WERI-Rb-1 (cell line): ENCODE measurements at regions not wholly inside any gene's neighbourhood (a gene's known extent, or its start where the extent isn't known, plus 50 kb on each side); places are given as distances from the start of the nearest gene placed in this dataset.

Experiments
- DNase-seq: peaks from one replicate; pipeline ENCODE4 v3.0.0-alpha.2; 2020
- H3K27ac ChIP-seq: fragments of 250-450 bp; sonication (Bioruptor Pico); 2 replicates; pipeline ENCODE4 v1.5.1; 2020; ENCODE audit warnings: mild to moderate bottlenecking, moderate library complexity
- H3K27me3 ChIP-seq: fragments of 250-450 bp; sonication (Bioruptor Pico); 2 replicates; pipeline ENCODE4 v1.5.1; 2021; ENCODE audit warnings: mild to moderate bottlenecking, low read depth, moderate library complexity; ENCODE audit not compliant: insufficient read depth, severe bottlenecking
- H3K36me3 ChIP-seq: fragments of 250-450 bp; sonication (Bioruptor Pico); 2 replicates; pipeline ENCODE4 v1.5.1; 2020; ENCODE audit warnings: mild to moderate bottlenecking, moderate library complexity
- H3K4me3 ChIP-seq: 2 replicates; pipeline ENCODE4 v1.5.1; 2011; ENCODE audit warnings: low read depth, mild to moderate bottlenecking, control low read depth, low read length
- H3K9me3 ChIP-seq: fragments of 250-450 bp; sonication (Bioruptor Pico); 2 replicates; pipeline ENCODE4 v1.5.1; 2021; ENCODE audit warnings: mild to moderate bottlenecking, moderate library complexity; ENCODE audit not compliant: severe bottlenecking
- CTCF ChIP-seq: IDR thresholded peaks from 2 replicates; pipeline ENCODE4 v1.5.1; 2011; ENCODE audit warnings: low read depth, mild to moderate bottlenecking, control low read depth, inconsistent platforms, low read length

- H3K27ac ChIP-seq, result no peak overlapping the region
- no peak for TF ChIP-seq CTCF
- no peak for DNase-seq
- no peaks in the 10 kb centered on the region for H3K36me3 ChIP-seq
- no peaks in the 10 kb centered on the region for H3K9me3 ChIP-seq
- peaks cover 23% of the 10 kb centered on the region for H3K27me3 ChIP-seq
- no peak overlapping the region for H3K4me3 ChIP-seq
Observed at GRCh38 chr3:152205097-152205593, 63.6 kb upstream of the MBNL1 start.

DNA sequence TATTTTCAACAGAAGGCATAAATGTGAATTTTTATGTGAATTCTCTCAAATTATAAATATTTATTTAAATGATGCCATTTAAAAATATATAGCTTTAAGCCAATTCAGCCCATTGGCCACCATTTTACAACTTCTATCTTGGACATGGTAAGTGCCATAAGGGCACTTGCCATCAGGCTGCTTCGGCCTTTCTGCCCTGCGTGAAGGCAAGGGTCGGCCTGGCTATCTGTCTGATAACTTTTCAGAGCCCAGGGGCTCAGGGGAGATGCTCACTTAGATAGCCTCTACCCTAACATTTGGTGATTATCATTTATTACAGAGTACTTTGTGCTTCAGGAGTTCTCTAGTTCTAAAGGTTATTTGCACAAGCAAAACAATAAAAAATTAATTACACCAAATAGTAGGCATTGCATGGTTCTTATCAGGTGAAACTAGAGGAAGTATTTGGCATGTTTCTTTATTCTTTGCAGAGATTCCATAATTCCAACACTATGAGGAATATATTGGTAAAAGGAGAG, 62.4 kb upstream of the MBNL1 start:
- H3K9me3 ChIP-seq, result no peaks in the 10 kb centered on the region
- H3K27me3 ChIP-seq, result peaks cover 23% of the 10 kb centered on the region
- TF ChIP-seq CTCF, result no peak
- H3K4me3 ChIP-seq, result no peak overlapping the region
- H3K36me3 ChIP-seq, result no peaks in the 10 kb centered on the region
- DNase-seq, result no peak
- no peak overlapping the region for H3K27ac ChIP-seq

DNA sequence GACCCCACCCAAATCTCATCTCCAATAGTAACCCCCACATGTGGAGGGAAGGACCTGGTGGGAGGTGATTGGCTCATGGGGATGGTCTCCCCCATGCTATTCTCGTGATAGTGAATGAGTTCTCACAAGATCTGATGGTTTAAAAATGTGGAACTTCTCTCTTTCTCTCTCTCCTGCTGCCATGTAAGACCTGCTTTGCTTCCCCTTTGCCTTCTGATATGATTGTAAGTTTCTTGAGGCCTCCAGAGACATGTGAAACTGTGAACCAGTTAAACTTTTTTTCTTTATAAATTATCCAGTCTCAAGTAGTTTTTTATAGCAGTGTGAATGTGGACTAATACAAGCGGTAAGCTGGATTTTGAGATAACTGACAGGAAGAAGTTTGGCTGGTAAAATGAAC, 60.3 kb upstream of the MBNL1 start:
- DNase-seq, result no peak
- Histone ChIP-seq H3K36me3 (no peaks in the 10 kb centered on the region), H3K27ac (no peak overlapping the region), H3K9me3 (no peaks in the 10 kb centered on the region), H3K4me3 (no peak overlapping the region), H3K27me3 (peaks cover 26% of the 10 kb centered on the region)
- TF ChIP-seq CTCF, result no peak

DNA sequence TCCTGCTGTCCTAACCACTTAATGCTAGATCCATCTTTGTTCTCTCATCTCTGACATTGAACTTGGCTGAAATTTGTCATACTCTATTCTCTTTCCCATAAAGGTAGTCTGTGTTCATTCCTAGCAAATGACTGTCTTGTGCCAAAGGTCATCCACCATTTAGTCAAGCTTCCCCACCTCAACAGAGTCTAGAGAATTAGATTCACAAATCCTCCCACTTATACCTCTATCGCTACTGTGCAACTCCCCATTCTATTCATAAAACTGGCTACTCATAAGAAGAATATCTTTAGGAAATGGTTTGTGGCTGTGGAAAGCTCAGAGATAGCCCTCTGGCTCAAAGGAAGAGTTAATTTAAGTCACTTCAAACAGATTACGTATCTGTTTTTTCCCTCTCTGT, 59.7 kb upstream of the MBNL1 start:
- Histone ChIP-seq H3K27me3 (peaks cover 26% of the 10 kb centered on the region), H3K36me3 (no peaks in the 10 kb centered on the region), H3K4me3 (no peak overlapping the region), H3K27ac (no peak overlapping the region), H3K9me3 (no peaks in the 10 kb centered on the region)
- no peak for TF ChIP-seq CTCF
- DNase-seq, result no peak

DNA sequence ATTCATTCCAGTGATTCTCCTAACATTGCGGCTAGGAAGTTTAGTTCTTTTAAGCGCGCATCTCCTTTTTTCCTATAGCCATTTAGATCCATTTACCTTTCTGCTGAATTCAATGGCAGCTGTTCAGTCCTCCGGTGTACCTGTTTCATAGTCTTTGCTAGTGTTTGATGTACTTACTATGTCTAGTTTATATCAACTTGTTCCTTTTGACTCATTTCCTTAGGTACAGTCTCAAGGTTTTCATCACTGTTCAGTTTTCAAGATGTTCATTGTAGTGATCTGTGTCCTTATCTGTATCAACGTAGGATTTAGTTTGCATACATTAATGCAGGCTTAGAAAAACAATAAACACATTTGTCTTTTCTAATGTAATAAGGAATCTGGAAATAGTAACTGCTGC, 59.0 kb upstream of the MBNL1 start:
- Histone ChIP-seq H3K36me3 (no peaks in the 10 kb centered on the region), H3K27ac (no peak overlapping the region), H3K9me3 (no peaks in the 10 kb centered on the region), H3K4me3 (no peak overlapping the region), H3K27me3 (peaks cover 26% of the 10 kb centered on the region)
- DNase-seq, result no peak
- TF ChIP-seq CTCF, result no peak

DNA sequence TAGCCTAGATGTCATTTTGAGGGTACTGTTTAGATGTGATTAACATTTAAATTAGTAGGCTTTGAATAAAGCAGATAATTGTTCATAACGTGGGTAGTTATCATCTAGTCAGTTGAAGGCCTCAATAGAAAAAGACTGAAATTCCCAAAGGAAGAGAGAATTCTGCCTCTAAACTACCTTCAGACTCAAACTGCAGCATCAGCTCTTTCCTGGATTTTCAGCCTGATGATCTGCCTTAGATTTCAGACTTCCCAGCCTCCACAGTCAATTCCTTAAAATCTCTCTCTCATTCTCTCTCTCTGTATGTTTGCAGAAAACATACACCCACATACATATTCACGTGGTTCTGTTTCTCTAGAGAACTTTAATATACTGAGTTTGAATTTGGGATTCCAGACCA, 58.0 kb upstream of the MBNL1 start:
- H3K27ac ChIP-seq, result no peak overlapping the region
- no peak overlapping the region for H3K4me3 ChIP-seq
- no peak for DNase-seq
- no peaks in the 10 kb centered on the region for H3K9me3 ChIP-seq
- no peaks in the 10 kb centered on the region for H3K36me3 ChIP-seq
- no peak for TF ChIP-seq CTCF
- peaks cover 23% of the 10 kb centered on the region for H3K27me3 ChIP-seq
